ENCODE measurements at regions not wholly inside any gene's neighbourhood (a gene's known extent, or its start where the extent isn't known, plus 50 kb on each side); places are given as distances from the start of the nearest gene placed in this dataset.

- DNase-seq (ENCODE audit: low spot score) = no peak
Observed at GRCh38 chr20:24169256-24169655, 180.7 kb upstream of the GGTLC1 start.

- DNase-seq (ENCODE audit: low spot score) = no peak
Observed at GRCh38 chr20:24166412-24166811, 177.8 kb upstream of the GGTLC1 start.

- DNase-seq (ENCODE audit: low spot score) = no peak
Observed at GRCh38 chr20:24166123-24166381, 177.5 kb upstream of the GGTLC1 start.

GRCh38 chr20:24165301-24166122 lies 176.9 kb upstream of the GGTLC1 start:
- no peak for DNase-seq (ENCODE audit: low spot score)

- DNase-seq (ENCODE audit: low spot score) = no peak
Observed at GRCh38 chr20:24164360-24164759, 175.8 kb upstream of the GGTLC1 start.

GRCh38 chr20:24163506-24163905 lies 174.9 kb upstream of the GGTLC1 start:
- no peak for DNase-seq (ENCODE audit: low spot score)

- no peak for DNase-seq (ENCODE audit: low spot score)
Observed at GRCh38 chr20:24160563-24161281, 172.1 kb upstream of the GGTLC1 start.

- no peak for DNase-seq (ENCODE audit: low spot score)
Observed at GRCh38 chr20:24158281-24158680, 169.7 kb upstream of the GGTLC1 start.

GRCh38 chr20:24157213-24157612 lies 168.6 kb upstream of the GGTLC1 start:
- DNase-seq (ENCODE audit: low spot score) = no peak

- no peak for DNase-seq (ENCODE audit: low spot score)
Observed at GRCh38 chr20:24153101-24154040, 164.8 kb upstream of the GGTLC1 start.

- no peak for DNase-seq (ENCODE audit: low spot score)
Observed at GRCh38 chr20:24151621-24152294, 163.2 kb upstream of the GGTLC1 start.

- no peak for DNase-seq (ENCODE audit: low spot score)
Observed at GRCh38 chr20:24150406-24150805, 161.8 kb upstream of the GGTLC1 start.

- no peak for DNase-seq (ENCODE audit: low spot score)
Observed at GRCh38 chr20:24149881-24150307, 161.3 kb upstream of the GGTLC1 start.

- DNase-seq (ENCODE audit: low spot score) = no peak
Observed at GRCh38 chr20:24149175-24149574, 160.6 kb upstream of the GGTLC1 start.

- DNase-seq (ENCODE audit: low spot score) = no peak
Observed at GRCh38 chr20:24148372-24148771, 159.8 kb upstream of the GGTLC1 start.

- no peak for DNase-seq (ENCODE audit: low spot score)
Observed at GRCh38 chr20:24147961-24148360, 159.4 kb upstream of the GGTLC1 start.

GRCh38 chr20:24147479-24147878 lies 158.9 kb upstream of the GGTLC1 start:
- DNase-seq (ENCODE audit: low spot score) = no peak

GRCh38 chr20:24146231-24146634 lies 157.7 kb upstream of the GGTLC1 start:
- DNase-seq (ENCODE audit: low spot score) = no peak

- no peak for DNase-seq (ENCODE audit: low spot score)
Observed at GRCh38 chr20:24144371-24144770, 155.8 kb upstream of the GGTLC1 start.

- DNase-seq (ENCODE audit: low spot score) = no peak
Observed at GRCh38 chr20:24141111-24141510, 152.5 kb upstream of the GGTLC1 start.

- no peak for DNase-seq (ENCODE audit: low spot score)
Observed at GRCh38 chr20:24139846-24140245, 151.3 kb upstream of the GGTLC1 start.

GRCh38 chr20:24138951-24139350 lies 150.4 kb upstream of the GGTLC1 start:
- no peak for DNase-seq (ENCODE audit: low spot score)

All from CD4-positive, alpha-beta T cell treated with Interleukin-6 at 100 ng/mL for 8 hours (primary cell).